B cell (primary cell): ENCODE measurements at regions not wholly inside any gene's neighbourhood (a gene's known extent, or its start where the extent isn't known, plus 50 kb on each side); places are given as distances from the start of the nearest gene placed in this dataset.

ENCODE experiments used
- EZH2 ChIP-seq: IDR thresholded peaks from 2 replicates; pipeline ENCODE4 v1.6.1; 2012; ENCODE audit warnings: borderline replicate concordance, low read depth, mild to moderate bottlenecking, moderate library complexity, low read length; ENCODE audit not compliant: insufficient read depth, poor library complexity, severe bottlenecking
- TF ChIP-seq, protein P1 (sequence below): fragments of 200-600 bp; IDR thresholded peaks from one replicate; pipeline ENCODE4 v1.8.0; 2022; ENCODE audit warnings: antibody characterized with exemption, mild to moderate bottlenecking

DNA sequence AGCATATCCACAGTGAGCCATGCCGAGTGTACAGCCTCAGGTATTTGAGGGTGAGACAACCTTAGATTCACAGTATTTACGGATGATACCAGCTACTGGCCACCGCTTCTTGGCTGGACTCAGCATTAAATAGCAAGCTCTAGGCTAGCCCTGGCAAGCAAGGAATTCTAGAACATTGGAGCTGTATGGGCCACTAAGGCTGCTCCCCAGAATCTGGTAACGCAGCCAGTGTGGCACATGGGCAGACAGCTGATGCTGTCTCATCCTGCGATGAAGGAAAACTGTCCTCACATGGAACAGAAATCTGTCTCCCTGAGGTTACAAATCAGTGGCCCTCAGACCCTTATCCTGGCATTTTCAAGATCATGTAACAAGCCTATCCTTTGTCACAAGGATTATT lies 57.6 kb upstream of the RGMA start:
- TF ChIP-seq, protein P1, sequence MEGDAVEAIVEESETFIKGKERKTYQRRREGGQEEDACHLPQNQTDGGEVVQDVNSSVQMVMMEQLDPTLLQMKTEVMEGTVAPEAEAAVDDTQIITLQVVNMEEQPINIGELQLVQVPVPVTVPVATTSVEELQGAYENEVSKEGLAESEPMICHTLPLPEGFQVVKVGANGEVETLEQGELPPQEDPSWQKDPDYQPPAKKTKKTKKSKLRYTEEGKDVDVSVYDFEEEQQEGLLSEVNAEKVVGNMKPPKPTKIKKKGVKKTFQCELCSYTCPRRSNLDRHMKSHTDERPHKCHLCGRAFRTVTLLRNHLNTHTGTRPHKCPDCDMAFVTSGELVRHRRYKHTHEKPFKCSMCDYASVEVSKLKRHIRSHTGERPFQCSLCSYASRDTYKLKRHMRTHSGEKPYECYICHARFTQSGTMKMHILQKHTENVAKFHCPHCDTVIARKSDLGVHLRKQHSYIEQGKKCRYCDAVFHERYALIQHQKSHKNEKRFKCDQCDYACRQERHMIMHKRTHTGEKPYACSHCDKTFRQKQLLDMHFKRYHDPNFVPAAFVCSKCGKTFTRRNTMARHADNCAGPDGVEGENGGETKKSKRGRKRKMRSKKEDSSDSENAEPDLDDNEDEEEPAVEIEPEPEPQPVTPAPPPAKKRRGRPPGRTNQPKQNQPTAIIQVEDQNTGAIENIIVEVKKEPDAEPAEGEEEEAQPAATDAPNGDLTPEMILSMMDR, result no peak
- no peak for TF ChIP-seq EZH2
